H1 (cell line): ENCODE measurements at regions not wholly inside any gene's neighbourhood (a gene's known extent, or its start where the extent isn't known, plus 50 kb on each side); places are given as distances from the start of the nearest gene placed in this dataset.

Experiments used
- CTCF ChIA-PET: fragments of 300-600 bp; sonication (Branson Sonifier 250); formaldehyde crosslinking; loops from one replicate; lab custom pipeline; 2021; ENCODE audit not compliant: partially characterized antibody; lab: Charles Lee
- POLR2A ChIA-PET: fragments of 300-600 bp; sonication (Branson Sonifier 250); formaldehyde crosslinking; loops from one replicate; lab custom pipeline; 2021; ENCODE audit warnings: inconsistent platforms; ENCODE audit not compliant: partially characterized antibody; lab: Charles Lee
- DNase-seq, 2 experiments: peaks; one replicate each; pipeline versions ENCODE4 v3.0.0 to v3.0.0-alpha.2; 2010 to 2022; ENCODE audit warnings: low spot score in 2 of 2, low read depth in 1 of 2, mixed read lengths in 1 of 2
- FAIRE-seq: peaks from 2 replicates; lab custom pipeline; 2011; peaks lifted over from hg19 to GRCh38; lab: Jason Lieb, UNC
- H2AFZ ChIP-seq: 2 replicates; pipeline ENCODE4 v1.8.1; 2012; ENCODE audit warnings: low read length, inconsistent platforms
- H2AK5ac ChIP-seq: 2 replicates; pipeline ENCODE4 v1.6.1; 2013; ENCODE audit warnings: low read depth, low read length
- H2BK120ac ChIP-seq: replicated peaks from 2 replicates; pipeline ENCODE3; 2013; ENCODE audit warnings: low read depth, low read length, inconsistent platforms
- H2BK12ac ChIP-seq: 2 replicates; pipeline ENCODE4 v1.6.1; 2013; ENCODE audit warnings: low read depth, low read length
- H2BK15ac ChIP-seq: 2 replicates; pipeline ENCODE4 v1.6.1; 2013; ENCODE audit warnings: low read length
- H2BK20ac ChIP-seq: 2 replicates; pipeline ENCODE4 v1.6.1; 2013; ENCODE audit warnings: low read length
- H2BK5ac ChIP-seq: 2 replicates; pipeline ENCODE4 v1.6.1; 2013; ENCODE audit warnings: low read depth, low read length
- H3K14ac ChIP-seq: 2 replicates; pipeline ENCODE4 v1.6.1; 2013; ENCODE audit warnings: inconsistent platforms; ENCODE audit not compliant: insufficient read length
- H3K18ac ChIP-seq: 2 replicates; pipeline ENCODE4 v1.6.1; 2013; ENCODE audit warnings: low read length; ENCODE audit errors: extremely low read depth
- H3K23ac ChIP-seq: 2 replicates; pipeline ENCODE4 v1.6.1; 2013; ENCODE audit warnings: inconsistent platforms; ENCODE audit not compliant: insufficient read length
- H3K23me2 ChIP-seq: 2 replicates; pipeline ENCODE4 v1.6.1; 2013; ENCODE audit warnings: low read depth, low read length
- H3K27ac ChIP-seq: 2 replicates; pipeline ENCODE4 v1.6.1; 2011; ENCODE audit warnings: low read depth, low read length, inconsistent platforms
- H3K27me3 ChIP-seq, 4 experiments: replicated peaks in 1 of 4; 1 replicate in 1 of 4; 2 replicates in 3 of 4; pipeline versions ENCODE4 v1.6.1 to v1.8.1; 2011 to 2013; ENCODE audit warnings: low read length in 3 of 4, mild to moderate bottlenecking in 3 of 4, inconsistent platforms in 2 of 4, mixed read lengths in 2 of 4, moderate library complexity in 1 of 4; ENCODE audit not compliant: control insufficient read depth in 3 of 4, insufficient read depth in 3 of 4; ENCODE audit errors: extremely low read depth in 1 of 4
- H3K36me3 ChIP-seq, 4 experiments: 2 replicates each; pipeline versions ENCODE4 v1.6.1 to v1.8.1; 2011 to 2013; ENCODE audit warnings: mild to moderate bottlenecking in 4 of 4, low read length in 3 of 4, moderate library complexity in 2 of 4, control low read depth in 1 of 4, inconsistent platforms in 1 of 4; ENCODE audit not compliant: insufficient read depth in 4 of 4, control insufficient read depth in 2 of 4
- H3K4ac ChIP-seq: replicated peaks from 2 replicates; pipeline ENCODE3; 2013; ENCODE audit warnings: low read length, low read depth, mixed read lengths, inconsistent platforms; ENCODE audit not compliant: insufficient read length
- H3K4me1 ChIP-seq, 4 experiments: replicated peaks in 1 of 4; 1 replicate in 1 of 4; 2 replicates in 3 of 4; pipeline versions ENCODE4 v1.6.1 to v1.8.1; 2011 to 2013; ENCODE audit warnings: low read length in 3 of 4, inconsistent platforms in 2 of 4, mixed read lengths in 1 of 4; ENCODE audit not compliant: insufficient read depth in 4 of 4, control insufficient read depth in 3 of 4
- H3K4me2 ChIP-seq, 2 experiments: 2 replicates each; pipeline versions ENCODE4 v1.6.1 to v1.8.1; 2011 to 2013; ENCODE audit warnings: low read depth in 2 of 2, low read length in 2 of 2, control low read depth in 1 of 2, inconsistent platforms in 1 of 2, mild to moderate bottlenecking in 1 of 2; ENCODE audit not compliant: insufficient read depth in 1 of 2
- H3K4me3 ChIP-seq, 4 experiments: fragments of 200-600, 300-600 bp in 1 of 4; sonication (generic), shearing (Covaris generic), sonication (Bioruptor Twin) in 1 of 4; 2 replicates each; pipeline versions ENCODE4 v1.5.1 to v1.8.1; 2011 to 2016; ENCODE audit warnings: low read length in 4 of 4, low read depth in 3 of 4, control low read depth in 2 of 4, inconsistent platforms in 2 of 4, mild to moderate bottlenecking in 2 of 4, mixed read lengths in 1 of 4, moderate library complexity in 1 of 4; ENCODE audit not compliant: insufficient read depth in 2 of 4; ENCODE audit errors: extremely low read depth in 1 of 4
- H3K56ac ChIP-seq: replicated peaks from 2 replicates; pipeline ENCODE3; 2013; ENCODE audit warnings: low read depth, mild to moderate bottlenecking, mixed read lengths, low read length, inconsistent platforms; ENCODE audit not compliant: insufficient read length
- H3K79me1 ChIP-seq: 2 replicates; pipeline ENCODE4 v1.6.1; 2013; ENCODE audit warnings: low read depth, low read length, control low read depth
- H3K79me2 ChIP-seq, 2 experiments: 2 replicates each; pipeline versions ENCODE4 v1.6.1 to v1.8.1; 2012 to 2013; ENCODE audit warnings: low read length in 2 of 2, mild to moderate bottlenecking in 2 of 2, inconsistent platforms in 1 of 2; ENCODE audit not compliant: insufficient read depth in 2 of 2, control insufficient read depth in 1 of 2
- H3K9ac ChIP-seq, 4 experiments: replicated peaks in 1 of 4; 1 replicate in 1 of 4; 2 replicates in 3 of 4; pipeline versions ENCODE4 v1.6.1 to v1.8.1; 2011 to 2013; ENCODE audit warnings: low read depth in 3 of 4, low read length in 3 of 4, control low read depth in 2 of 4, mild to moderate bottlenecking in 2 of 4, moderate library complexity in 2 of 4, inconsistent platforms in 1 of 4; ENCODE audit errors: extremely low read depth in 1 of 4
- H3K9me3 ChIP-seq, 2 experiments: 2 replicates each; pipeline versions ENCODE4 v1.6.1 to v1.8.1; 2012 to 2013; ENCODE audit warnings: mild to moderate bottlenecking in 2 of 2, moderate library complexity in 2 of 2, control low read depth in 1 of 2, inconsistent platforms in 1 of 2, low read depth in 1 of 2, low read length in 1 of 2, mixed read lengths in 1 of 2; ENCODE audit not compliant: insufficient read depth in 2 of 2
- H4K20me1 ChIP-seq, 2 experiments: replicated peaks in 1 of 2; 2 replicates each; pipeline versions ENCODE3 to v1.8.1; 2011 to 2013; ENCODE audit warnings: inconsistent platforms in 2 of 2, low read length in 2 of 2, mild to moderate bottlenecking in 1 of 2; ENCODE audit not compliant: insufficient read depth in 2 of 2, control insufficient read depth in 1 of 2
- H4K5ac ChIP-seq: 2 replicates; pipeline ENCODE4 v1.6.1; 2013; ENCODE audit warnings: low read length, low read depth, mixed read lengths, inconsistent platforms; ENCODE audit not compliant: insufficient read length
- H4K8ac ChIP-seq: 2 replicates; pipeline ENCODE4 v1.8.0; 2013; ENCODE audit warnings: mild to moderate bottlenecking, moderate library complexity, low read length, inconsistent platforms; ENCODE audit not compliant: insufficient read depth; ENCODE audit errors: extremely low read depth
- H4K91ac ChIP-seq: replicated peaks from 2 replicates; pipeline ENCODE3; 2013; ENCODE audit warnings: low read length, mixed read lengths, inconsistent platforms; ENCODE audit not compliant: insufficient read length
- HDAC6 ChIP-seq: IDR thresholded peaks from one replicate; pipeline ENCODE4 v1.7.1; 2012; ENCODE audit warnings: low read depth, mild to moderate bottlenecking, inconsistent platforms, low read length, moderate library complexity
- NRF1 ChIP-seq: IDR thresholded peaks from 2 replicates; pipeline ENCODE4 v1.6.1; 2011; ENCODE audit warnings: mild to moderate bottlenecking, low read depth, low read length, improper control_type of control experiment
- POU5F1 ChIP-seq: IDR thresholded peaks from 2 replicates; pipeline ENCODE4 v1.6.1; 2011; ENCODE audit warnings: low read depth, mild to moderate bottlenecking, low read length, moderate library complexity
- RNF2 ChIP-seq: fragments of 200-900, 300-1000 bp; sonication (generic); IDR thresholded peaks from 2 replicates; pipeline ENCODE4 v1.7.1; 2016; ENCODE audit warnings: borderline replicate concordance, low read depth, mild to moderate bottlenecking, antibody characterized with exemption, low read length; ENCODE audit not compliant: poor library complexity, severe bottlenecking; ENCODE audit errors: missing control alignments
- SP1 ChIP-seq: IDR thresholded peaks from 2 replicates; pipeline ENCODE4 v1.6.1; 2011; ENCODE audit warnings: low read depth, low read length

DNA sequence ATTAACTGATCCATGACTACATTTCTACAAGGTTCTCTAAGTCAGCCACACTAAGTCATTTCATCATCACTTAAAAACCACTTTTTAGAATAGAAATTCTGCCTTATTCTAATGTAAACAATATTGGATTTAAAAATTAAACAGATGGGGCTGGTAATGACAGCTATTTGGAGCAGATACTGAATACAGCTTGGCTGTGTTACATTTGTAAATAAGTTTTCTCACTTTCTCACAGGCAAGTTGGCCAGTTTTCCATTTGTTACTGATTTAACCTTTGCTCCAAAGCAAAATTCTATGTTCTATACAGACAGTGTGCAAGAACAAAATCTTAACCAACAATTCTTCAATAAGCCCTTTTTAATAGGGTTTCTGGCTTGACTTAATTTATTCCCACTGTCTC is 370.7 kb downstream of the GRIA2 start:
- no peaks in the 10 kb centered on the region for H4K20me1 ChIP-seq
- H4K5ac ChIP-seq: no peak overlapping the region
- H2AK5ac ChIP-seq: no peak overlapping the region
- H3K56ac ChIP-seq: no peak overlapping the region
- no peak overlapping the region for H3K4me2 ChIP-seq
- no peak overlapping the region for H3K23ac ChIP-seq
- no peak overlapping the region for H2BK15ac ChIP-seq
- H3K36me3 ChIP-seq: no peaks in the 10 kb centered on the region
- H3K4me1 ChIP-seq: peaks cover 0 to 3% (median 0%) of the 10 kb centered on the region in 4 experiments; a peak in 1 of 7 replicates
- H3K14ac ChIP-seq: no peak overlapping the region
- no peak overlapping the region for H2BK12ac ChIP-seq
- H2BK20ac ChIP-seq: no peak overlapping the region
- no peaks in the 10 kb centered on the region for H3K79me1 ChIP-seq
- CTCF ChIA-PET: interaction anchor here (1.5 kb wide), 1 partner anchor 12 kb away, joined by 5 read pairs; no protein-coding TSS in a partner anchor
- no peak overlapping the region for H3K4me3 ChIP-seq
- H3K27ac ChIP-seq: no peak overlapping the region
- no peak overlapping the region for H4K91ac ChIP-seq
- no peaks in the 10 kb centered on the region for H3K79me2 ChIP-seq
- H3K9me3 ChIP-seq: no peaks in the 10 kb centered on the region
- no peak overlapping the region for H2BK5ac ChIP-seq
- H3K18ac ChIP-seq: no peak overlapping the region
- POLR2A ChIA-PET: no interaction called here
- DNase-seq (no peak), FAIRE-seq (no peak)
- no peak overlapping the region for H2BK120ac ChIP-seq
- no peak overlapping the region for H3K9ac ChIP-seq
- H3K4ac ChIP-seq: no peak overlapping the region
- H3K27me3 ChIP-seq: no peaks in the 10 kb centered on the region
- no peak overlapping the region for H4K8ac ChIP-seq
- H2AFZ ChIP-seq: no peak overlapping the region
- H3K23me2 ChIP-seq: no peaks in the 10 kb centered on the region
- TF ChIP-seq HDAC6: no peak
- no peak for TF ChIP-seq SP1
- no peak for TF ChIP-seq RNF2
- no peak for TF ChIP-seq POU5F1
- no peak for TF ChIP-seq NRF1
